ENCODE measurements at regions not wholly inside any gene's neighbourhood (a gene's known extent, or its start where the extent isn't known, plus 50 kb on each side); places are given as distances from the start of the nearest gene placed in this dataset.

DNA sequence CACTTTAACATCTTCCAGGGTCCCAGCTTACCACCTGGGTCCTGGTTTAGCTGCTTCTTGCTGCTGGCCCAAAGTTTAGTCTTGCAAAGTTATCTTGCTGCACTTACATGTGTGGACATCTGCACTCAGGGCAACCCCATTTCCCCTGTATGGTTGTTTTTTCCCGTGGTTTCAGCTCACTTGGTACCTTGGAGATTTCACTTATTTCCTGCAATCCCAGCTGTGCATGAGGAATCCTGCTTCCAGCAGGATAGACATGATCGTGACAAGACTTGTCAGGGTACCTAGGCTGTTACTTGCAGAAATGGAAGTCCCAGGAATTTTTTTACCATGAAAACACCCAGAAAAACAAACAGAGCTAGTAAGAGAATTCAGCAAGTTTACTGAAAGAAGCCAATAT, 95.9 kb upstream of the LEP start:
- Mint-ChIP-seq H3K27ac (no peak overlapping the region), H3K4me3 (no peak overlapping the region), H3K9me3 (no peaks in the 10 kb centered on the region), H3K4me1 (no peaks in the 10 kb centered on the region), H3K27me3 (ENCODE audit: low read depth in 2 of 2) (peaks cover 26 to 56% of the 10 kb centered on the region in 2 donors), H3K36me3 (no peaks in the 10 kb centered on the region)
- Histone ChIP-seq H3K27me3 (ENCODE audit: control insufficient read depth, insufficient read depth, low read length) (peaks cover 4% of the 10 kb centered on the region), H3K9me3 (ENCODE audit: control insufficient read depth, insufficient read depth, low read length) (no peaks in the 10 kb centered on the region), H3K4me3 (ENCODE audit: low read length) (no peak overlapping the region), H3K4me1 (ENCODE audit: control insufficient read depth, insufficient read depth, low read length) (no peaks in the 10 kb centered on the region), H3K36me3 (ENCODE audit: control insufficient read depth, insufficient read depth, low read length) (no peaks in the 10 kb centered on the region), H3K27ac (ENCODE audit: low read length) (no peak overlapping the region)
- TF ChIP-seq, protein P1, sequence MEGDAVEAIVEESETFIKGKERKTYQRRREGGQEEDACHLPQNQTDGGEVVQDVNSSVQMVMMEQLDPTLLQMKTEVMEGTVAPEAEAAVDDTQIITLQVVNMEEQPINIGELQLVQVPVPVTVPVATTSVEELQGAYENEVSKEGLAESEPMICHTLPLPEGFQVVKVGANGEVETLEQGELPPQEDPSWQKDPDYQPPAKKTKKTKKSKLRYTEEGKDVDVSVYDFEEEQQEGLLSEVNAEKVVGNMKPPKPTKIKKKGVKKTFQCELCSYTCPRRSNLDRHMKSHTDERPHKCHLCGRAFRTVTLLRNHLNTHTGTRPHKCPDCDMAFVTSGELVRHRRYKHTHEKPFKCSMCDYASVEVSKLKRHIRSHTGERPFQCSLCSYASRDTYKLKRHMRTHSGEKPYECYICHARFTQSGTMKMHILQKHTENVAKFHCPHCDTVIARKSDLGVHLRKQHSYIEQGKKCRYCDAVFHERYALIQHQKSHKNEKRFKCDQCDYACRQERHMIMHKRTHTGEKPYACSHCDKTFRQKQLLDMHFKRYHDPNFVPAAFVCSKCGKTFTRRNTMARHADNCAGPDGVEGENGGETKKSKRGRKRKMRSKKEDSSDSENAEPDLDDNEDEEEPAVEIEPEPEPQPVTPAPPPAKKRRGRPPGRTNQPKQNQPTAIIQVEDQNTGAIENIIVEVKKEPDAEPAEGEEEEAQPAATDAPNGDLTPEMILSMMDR (IDR thresholded peaks at IDR 0.05): no peak
- no peak for DNase-seq
- intact Hi-C loops (cut with micrococcal nuclease): no loop called here
- WGBS (ENCODE audit: insufficient coverage): 73% methylated on average over 2 of the region's 2 CpGs
- no peak for ATAC-seq

DNA sequence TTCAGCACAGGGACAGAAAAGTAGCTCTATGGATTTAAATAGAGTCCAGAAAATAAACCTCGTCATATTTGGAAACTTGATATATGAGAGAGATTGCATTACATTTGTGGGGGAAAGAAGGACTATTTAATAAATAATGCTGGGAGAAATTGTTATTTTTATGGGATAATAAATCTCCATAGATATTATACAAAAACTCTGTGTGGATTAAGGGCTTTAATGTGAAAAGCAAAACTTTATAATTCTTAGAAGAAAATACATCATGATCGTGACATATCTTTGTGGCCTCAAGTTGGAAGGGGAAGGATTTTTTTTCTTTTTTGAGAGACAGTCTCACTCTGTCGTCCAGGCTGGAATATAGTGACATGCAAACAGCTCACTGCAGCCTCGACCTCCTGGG, 95.0 kb upstream of the LEP start:
- no peaks in the 10 kb centered on the region for H3K9me3 Mint-ChIP-seq
- TF ChIP-seq, protein P1 (IDR thresholded peaks at IDR 0.05): no peak
- Histone ChIP-seq H3K36me3 (ENCODE audit: control insufficient read depth, insufficient read depth, low read length) (no peaks in the 10 kb centered on the region), H3K9me3 (ENCODE audit: control insufficient read depth, insufficient read depth, low read length) (no peaks in the 10 kb centered on the region), H3K27ac (ENCODE audit: low read length) (no peak overlapping the region), H3K27me3 (ENCODE audit: control insufficient read depth, insufficient read depth, low read length) (peaks cover 4% of the 10 kb centered on the region), H3K4me3 (ENCODE audit: low read length) (no peak overlapping the region), H3K4me1 (ENCODE audit: control insufficient read depth, insufficient read depth, low read length) (no peaks in the 10 kb centered on the region)
- H3K4me1 Mint-ChIP-seq: no peaks in the 10 kb centered on the region
- H3K36me3 Mint-ChIP-seq: no peaks in the 10 kb centered on the region
- no peak overlapping the region for H3K27ac Mint-ChIP-seq
- peaks cover 28 to 58% of the 10 kb centered on the region in 2 donors for H3K27me3 Mint-ChIP-seq (ENCODE audit: low read depth in 2 of 2)
- no peak overlapping the region for H3K4me3 Mint-ChIP-seq
- 85% methylated on average over 4 of the region's 4 CpGs for WGBS (ENCODE audit: insufficient coverage)
- DNase-seq (no peak), ATAC-seq (no peak)
- intact Hi-C loops (cut with micrococcal nuclease): no loop called here

DNA sequence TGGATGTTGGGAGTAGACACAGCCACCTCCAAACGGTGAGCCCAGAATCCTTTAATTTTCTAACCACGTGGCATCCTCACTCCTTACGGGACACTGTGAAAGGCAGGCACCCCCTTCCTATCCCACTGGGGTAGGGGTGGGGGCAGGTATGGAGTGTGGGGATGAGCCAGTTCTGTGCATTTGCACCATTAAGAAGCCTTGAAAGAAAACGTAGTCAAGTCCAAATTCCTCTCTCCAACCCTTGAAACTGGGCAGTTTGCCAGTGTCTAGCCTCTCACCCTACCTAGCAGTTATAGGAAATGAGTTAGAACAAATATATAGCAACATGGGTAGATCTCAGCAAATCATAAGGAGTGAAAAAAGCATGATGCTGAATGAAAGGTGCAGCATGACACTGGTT, 92.4 kb upstream of the LEP start:
- ATAC-seq (no peak), DNase-seq (no peak)
- no peaks in the 10 kb centered on the region for H3K36me3 ChIP-seq (ENCODE audit: control insufficient read depth, insufficient read depth, low read length)
- H3K4me3 ChIP-seq (ENCODE audit: low read length): no peak overlapping the region
- no peak overlapping the region for H3K27ac Mint-ChIP-seq
- intact Hi-C loops (cut with micrococcal nuclease): no loop called here
- no peaks in the 10 kb centered on the region for H3K4me1 ChIP-seq (ENCODE audit: control insufficient read depth, insufficient read depth, low read length)
- no peaks in the 10 kb centered on the region for H3K9me3 ChIP-seq (ENCODE audit: control insufficient read depth, insufficient read depth, low read length)
- H3K36me3 Mint-ChIP-seq: no peaks in the 10 kb centered on the region
- no peaks in the 10 kb centered on the region for H3K9me3 Mint-ChIP-seq
- no peaks in the 10 kb centered on the region for H3K27me3 ChIP-seq (ENCODE audit: control insufficient read depth, insufficient read depth, low read length)
- WGBS (ENCODE audit: insufficient coverage): 100% methylated on average over 1 of the region's 4 CpGs
- H3K27me3 Mint-ChIP-seq (ENCODE audit: low read depth in 2 of 2): peaks cover 31 to 58% of the 10 kb centered on the region in 2 donors
- no peak overlapping the region for H3K27ac ChIP-seq (ENCODE audit: low read length)
- no peak overlapping the region for H3K4me3 Mint-ChIP-seq
- no peaks in the 10 kb centered on the region for H3K4me1 Mint-ChIP-seq
- TF ChIP-seq, protein P1 (IDR thresholded peaks at IDR 0.05): no peak

DNA sequence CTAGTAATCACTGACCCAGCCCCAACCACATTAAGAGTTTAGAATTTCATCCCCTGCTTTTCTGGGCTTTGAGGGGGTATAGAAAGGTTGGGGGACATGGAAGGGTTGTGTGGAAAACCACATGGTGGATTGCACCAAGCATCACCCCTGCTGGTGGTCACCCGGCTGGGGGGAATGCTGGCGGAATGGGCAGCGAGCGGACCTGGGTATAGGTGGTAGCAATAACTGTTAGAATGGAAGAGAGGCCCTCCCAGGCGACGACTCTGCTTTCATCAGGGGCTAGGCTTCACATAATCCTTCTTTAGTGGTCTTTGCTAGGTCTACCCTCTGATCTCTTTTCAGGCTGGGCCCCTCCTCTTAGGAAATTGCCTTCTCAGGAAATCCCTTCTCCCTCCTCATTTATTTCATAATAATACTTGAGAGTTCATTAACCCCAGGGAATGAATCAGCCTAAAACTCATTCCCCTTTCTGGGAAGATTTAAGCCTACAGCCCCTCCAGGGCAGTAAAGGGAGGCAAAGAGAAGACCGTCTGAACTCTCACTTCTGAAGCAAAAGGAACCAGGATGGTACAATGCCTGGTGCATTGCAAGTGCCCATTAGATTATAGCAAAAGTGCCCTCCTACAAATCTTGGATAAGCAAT, 90.7 kb upstream of the LEP start:
- no peaks in the 10 kb centered on the region for H3K9me3 Mint-ChIP-seq
- TF ChIP-seq, protein P1 (IDR thresholded peaks at IDR 0.05): no peak
- intact Hi-C loops (cut with micrococcal nuclease): no loop called here
- H3K4me3 ChIP-seq (ENCODE audit: low read length): no peak overlapping the region
- H3K4me1 Mint-ChIP-seq: peaks cover 5 to 9% of the 10 kb centered on the region in 2 donors
- H3K9me3 ChIP-seq (ENCODE audit: control insufficient read depth, insufficient read depth, low read length): no peaks in the 10 kb centered on the region
- DNase-seq (no peak), ATAC-seq (no peak)
- H3K36me3 Mint-ChIP-seq: no peaks in the 10 kb centered on the region
- H3K27me3 ChIP-seq (ENCODE audit: control insufficient read depth, insufficient read depth, low read length): no peaks in the 10 kb centered on the region
- H3K4me3 Mint-ChIP-seq: no peak overlapping the region
- no peak overlapping the region for H3K27ac Mint-ChIP-seq
- no peaks in the 10 kb centered on the region for H3K36me3 ChIP-seq (ENCODE audit: control insufficient read depth, insufficient read depth, low read length)
- H3K27ac ChIP-seq (ENCODE audit: low read length): no peak overlapping the region
- H3K27me3 Mint-ChIP-seq (ENCODE audit: low read depth in 2 of 2): peaks cover 30 to 58% of the 10 kb centered on the region in 2 donors
- no peaks in the 10 kb centered on the region for H3K4me1 ChIP-seq (ENCODE audit: control insufficient read depth, insufficient read depth, low read length)
- WGBS (ENCODE audit: insufficient coverage): 88% methylated on average over 7 of the region's 7 CpGs

Data from natural killer cell (primary cell).